ENCODE measurements at regions not wholly inside any gene's neighbourhood (a gene's known extent, or its start where the extent isn't known, plus 50 kb on each side); places are given as distances from the start of the nearest gene placed in this dataset.

DNA sequence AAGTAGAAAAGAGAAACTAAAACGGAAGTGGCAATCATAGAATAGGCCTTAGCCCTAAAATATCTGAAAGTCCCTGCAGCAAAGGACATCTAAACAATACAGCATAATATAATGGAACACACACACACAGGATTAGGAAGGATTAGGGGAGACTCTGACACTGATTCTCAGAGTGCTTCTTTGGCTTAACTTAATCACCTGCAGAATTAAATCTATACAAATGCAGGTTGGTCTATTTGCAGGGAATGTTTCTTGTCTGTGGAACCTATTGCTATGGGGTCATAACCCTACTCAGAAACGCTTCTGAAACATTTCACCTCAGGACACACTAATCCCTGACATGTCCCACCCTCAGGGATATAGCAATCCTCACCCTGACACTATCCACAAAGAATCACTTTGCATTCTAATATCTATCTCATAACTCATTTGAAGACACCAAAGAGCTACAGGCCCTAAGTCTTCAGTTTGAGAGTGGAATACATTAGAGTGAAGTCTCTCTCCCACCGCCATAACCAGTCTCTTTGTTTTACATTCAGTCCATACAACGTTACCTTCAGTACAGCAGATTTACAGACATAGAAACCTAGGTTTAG lies 1041.2 kb downstream of the TUSC7 start:
- TF ChIP-seq, protein P1, sequence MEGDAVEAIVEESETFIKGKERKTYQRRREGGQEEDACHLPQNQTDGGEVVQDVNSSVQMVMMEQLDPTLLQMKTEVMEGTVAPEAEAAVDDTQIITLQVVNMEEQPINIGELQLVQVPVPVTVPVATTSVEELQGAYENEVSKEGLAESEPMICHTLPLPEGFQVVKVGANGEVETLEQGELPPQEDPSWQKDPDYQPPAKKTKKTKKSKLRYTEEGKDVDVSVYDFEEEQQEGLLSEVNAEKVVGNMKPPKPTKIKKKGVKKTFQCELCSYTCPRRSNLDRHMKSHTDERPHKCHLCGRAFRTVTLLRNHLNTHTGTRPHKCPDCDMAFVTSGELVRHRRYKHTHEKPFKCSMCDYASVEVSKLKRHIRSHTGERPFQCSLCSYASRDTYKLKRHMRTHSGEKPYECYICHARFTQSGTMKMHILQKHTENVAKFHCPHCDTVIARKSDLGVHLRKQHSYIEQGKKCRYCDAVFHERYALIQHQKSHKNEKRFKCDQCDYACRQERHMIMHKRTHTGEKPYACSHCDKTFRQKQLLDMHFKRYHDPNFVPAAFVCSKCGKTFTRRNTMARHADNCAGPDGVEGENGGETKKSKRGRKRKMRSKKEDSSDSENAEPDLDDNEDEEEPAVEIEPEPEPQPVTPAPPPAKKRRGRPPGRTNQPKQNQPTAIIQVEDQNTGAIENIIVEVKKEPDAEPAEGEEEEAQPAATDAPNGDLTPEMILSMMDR (IDR thresholded peaks at IDR 0.05): no peak
- no peak for TF ChIP-seq POLR2A (IDR thresholded peaks at IDR 0.05)
